Endothelial cell of umbilical vein (primary cell): ENCODE measurements at regions not wholly inside any gene's neighbourhood (a gene's known extent, or its start where the extent isn't known, plus 50 kb on each side); places are given as distances from the start of the nearest gene placed in this dataset.

ENCODE experiments used
- BruUV-seq: library from RNA; stranded (reverse); fragments of 400-500 nt; replicated peaks from 2 replicates; lab custom pipeline; 2021; lab: Mats Ljungman, UMichigan
- CTCF ChIA-PET: fragments of 300-600, 350-600 bp; sonication (Branson Sonifier 250); formaldehyde crosslinking; loops from one replicate; lab custom pipeline; 2021; ENCODE audit warnings: antibody characterized with exemption, inconsistent platforms; lab: Charles Lee
- POLR2A ChIA-PET: fragments of 300-600, 350-600 bp; sonication (Branson Sonifier 250); formaldehyde crosslinking; loops from one replicate; lab custom pipeline; 2021; ENCODE audit warnings: antibody characterized with exemption, inconsistent platforms; lab: Charles Lee
- DNase-seq: peaks from one replicate; pipeline ENCODE4 v3.0.0-alpha.2; 2011; ENCODE audit warnings: low read depth, low spot score
- FAIRE-seq: peaks from 2 replicates; lab custom pipeline; 2011; peaks lifted over from hg19 to GRCh38; lab: Jason Lieb, UNC
- H2AFZ ChIP-seq: 2 replicates; pipeline ENCODE4 v1.6.0; 2012; ENCODE audit warnings: low read depth, low read length, control low read depth, inconsistent platforms
- H3K27ac ChIP-seq: 2 replicates; pipeline ENCODE4 v1.5.1; 2011; ENCODE audit warnings: low read depth, mild to moderate bottlenecking, control low read depth, low read length, moderate library complexity; ENCODE audit not compliant: insufficient read depth
- H3K27me3 ChIP-seq, 2 experiments: 2 replicates each; pipeline versions ENCODE4 v1.6.0 to v1.6.1; 2011; ENCODE audit warnings: low read length in 2 of 2, mixed read lengths in 1 of 2; ENCODE audit not compliant: control insufficient read depth in 2 of 2, insufficient read depth in 2 of 2
- H3K36me3 ChIP-seq, 2 experiments: 2 replicates in 1 of 2; 3 replicates in 1 of 2; pipeline ENCODE4 v1.5.1; 2011; ENCODE audit warnings: low read length in 2 of 2, mild to moderate bottlenecking in 1 of 2, moderate library complexity in 1 of 2; ENCODE audit not compliant: control insufficient read depth in 2 of 2, insufficient read depth in 2 of 2; ENCODE audit errors: extremely low read depth in 1 of 2
- H3K4me1 ChIP-seq: 3 replicates; pipeline ENCODE4 v1.5.1; 2011; ENCODE audit warnings: mild to moderate bottlenecking, low read length; ENCODE audit not compliant: control insufficient read depth, insufficient read depth; ENCODE audit errors: extremely low read depth
- H3K4me2 ChIP-seq: 2 replicates; pipeline ENCODE4 v1.6.1; 2011; ENCODE audit warnings: low read length, control low read depth, mixed read lengths; ENCODE audit not compliant: insufficient read depth
- H3K4me3 ChIP-seq, 3 experiments: fragments of 200-600 bp in 1 of 3; sonication (generic), shearing (Covaris generic) in 1 of 3; replicated peaks in 1 of 3; 2 replicates each; pipeline ENCODE4 v1.5.1; 2011 to 2016; ENCODE audit warnings: control low read depth in 3 of 3, low read length in 3 of 3, mild to moderate bottlenecking in 2 of 3, inconsistent platforms in 1 of 3, low read depth in 1 of 3, moderate library complexity in 1 of 3; ENCODE audit not compliant: insufficient read depth in 1 of 3
- H3K79me2 ChIP-seq: 2 replicates; pipeline ENCODE4 v1.6.0; 2012; ENCODE audit warnings: low read length, inconsistent platforms; ENCODE audit not compliant: control insufficient read depth, insufficient read depth
- H3K9ac ChIP-seq: replicated peaks from 2 replicates; pipeline ENCODE3; 2011; ENCODE audit warnings: low read length, control low read depth; ENCODE audit not compliant: insufficient read depth; ENCODE audit errors: extremely low read depth
- H3K9me1 ChIP-seq: replicated peaks from 3 replicates; pipeline ENCODE4 v1.6.0; 2011; ENCODE audit warnings: mild to moderate bottlenecking, low read length; ENCODE audit not compliant: control insufficient read depth, insufficient read depth; ENCODE audit errors: extremely low read depth
- H3K9me3 ChIP-seq: replicated peaks from 2 replicates; pipeline ENCODE4 v1.5.1; 2012; ENCODE audit warnings: low read length, inconsistent platforms; ENCODE audit not compliant: control insufficient read depth, insufficient read depth
- H4K20me1 ChIP-seq: replicated peaks from 2 replicates; pipeline ENCODE3; 2011; ENCODE audit warnings: mild to moderate bottlenecking, low read length; ENCODE audit not compliant: control insufficient read depth, insufficient read depth; ENCODE audit errors: extremely low read depth
- CTCF ChIP-seq, 2 donors: IDR thresholded peaks; 1 replicate in 1 of 2; 2 replicates in 1 of 2; pipeline ENCODE4 v1.5.1; 2011; ENCODE audit warnings: low read length in 2 of 2, mild to moderate bottlenecking in 2 of 2, moderate library complexity in 2 of 2, control low read depth in 1 of 2, inconsistent platforms in 1 of 2, low read depth in 1 of 2; ENCODE audit not compliant: insufficient read depth in 1 of 2; ENCODE audit errors: extremely low read depth in 1 of 2
- FOS ChIP-seq: IDR thresholded peaks from 2 replicates; pipeline ENCODE4 v1.6.1; 2011; ENCODE audit warnings: mild to moderate bottlenecking, low read length, moderate library complexity, borderline replicate concordance; ENCODE audit not compliant: insufficient read depth
- GATA2 ChIP-seq: IDR thresholded peaks from 2 replicates; pipeline ENCODE4 v1.7.0; 2011; ENCODE audit warnings: low read depth, mild to moderate bottlenecking, moderate library complexity, mixed read lengths, low read length; ENCODE audit not compliant: insufficient read length, insufficient read depth
- JUN ChIP-seq: IDR thresholded peaks from 2 replicates; pipeline ENCODE4 v1.6.1; 2011; ENCODE audit warnings: borderline replicate concordance, low read depth; ENCODE audit not compliant: insufficient read length, insufficient read depth
- MYC ChIP-seq: IDR thresholded peaks from one replicate; pipeline ENCODE4 v1.6.1; 2011; ENCODE audit warnings: mild to moderate bottlenecking, low read depth, low read length
- dilution Hi-C: fragments of 300-500 bp; cut with MboI; formaldehyde crosslinking; loops from one replicate; pipeline ENCODE4 v1.15.0; 2019; ENCODE audit warnings: low sequenced_read_pairs; ENCODE audit not compliant: extremely low pct_ligation_motif_present
- intact Hi-C: fragments of 100-400 bp; cut with micrococcal nuclease; formaldehyde crosslinking; loops from one replicate; pipeline ENCODE4 v1.10.0; 2022

GRCh38 chr17:34741967-34742366, 162.6 kb downstream of the TMEM132E start:
- Histone ChIP-seq H3K4me2 (no peak overlapping the region), H3K9me3 (no peaks in the 10 kb centered on the region), H3K27me3 (no peaks in the 10 kb centered on the region), H3K9ac (no peak overlapping the region), H3K36me3 (no peaks in the 10 kb centered on the region), H3K27ac (no peak overlapping the region), H4K20me1 (no peaks in the 10 kb centered on the region), H2AFZ (no peak overlapping the region), H3K9me1 (no peaks in the 10 kb centered on the region), H3K79me2 (no peaks in the 10 kb centered on the region), H3K4me3 (no peak overlapping the region), H3K4me1 (no peaks in the 10 kb centered on the region)
- intact Hi-C loops (no loop called here), dilution Hi-C loops (no loop called here)
- ChIA-PET POLR2A (no interaction called here), CTCF (no interaction called here)
- DNase-seq (no peak), FAIRE-seq (no peak)
- TF ChIP-seq CTCF (IDR thresholded peaks at IDR 0.05; ENCODE audit: extremely low read depth in 1 of 2, insufficient read depth in 1 of 2, low read depth in 1 of 2, low read length in 2 of 2) (no peak), JUN (no peak), MYC (no peak), GATA2 (no peak), FOS (no peak)
- no TSS peak for BruUV-seq
